ENCODE measurements at regions not wholly inside any gene's neighbourhood (a gene's known extent, or its start where the extent isn't known, plus 50 kb on each side); places are given as distances from the start of the nearest gene placed in this dataset.
"Not testable (repeated sequence)": the region's sequence is repeated elsewhere in the genome, so short reads cannot be mapped to it uniquely, and the experiment has no call there.

- H3K27me3 ChIP-seq (ENCODE audit: control insufficient read depth, insufficient read depth, low read length, poor library complexity, severe bottlenecking); H3K9ac ChIP-seq (ENCODE audit: extremely low read depth, low read length, poor library complexity, severe bottlenecking); H3K4me3 ChIP-seq (ENCODE audit: low read length); H3K27ac Mint-ChIP-seq; H3K36me3 Mint-ChIP-seq (ENCODE audit: low read depth); H3K4me1 Mint-ChIP-seq; H3K27ac ChIP-seq (ENCODE audit: low read depth, low read length); H3K9me3 ChIP-seq (ENCODE audit: control insufficient read depth, low read length); H3K4me3 Mint-ChIP-seq; H3K27me3 Mint-ChIP-seq (ENCODE audit: insufficient read depth); H3K4me1 ChIP-seq (ENCODE audit: control insufficient read depth, insufficient read depth, low read length); DNase-seq; H3K36me3 ChIP-seq (ENCODE audit: control insufficient read depth, insufficient read depth, low read length): not testable (repeated sequence)
- 96% methylated on average over 10 of the region's 21 CpGs; no CpG with 5 or more reads in 1 of the 2 experiments for WGBS, 2 experiments (ENCODE audit: insufficient coverage in 1 of 2, insufficient read length in 1 of 2)
- H3K9me3 Mint-ChIP-seq, result peaks cover 55% of the 10 kb centered on the region
Measured at GRCh38 chrX:149420566-149420965, 84.5 kb downstream of the IDS start.

DNA sequence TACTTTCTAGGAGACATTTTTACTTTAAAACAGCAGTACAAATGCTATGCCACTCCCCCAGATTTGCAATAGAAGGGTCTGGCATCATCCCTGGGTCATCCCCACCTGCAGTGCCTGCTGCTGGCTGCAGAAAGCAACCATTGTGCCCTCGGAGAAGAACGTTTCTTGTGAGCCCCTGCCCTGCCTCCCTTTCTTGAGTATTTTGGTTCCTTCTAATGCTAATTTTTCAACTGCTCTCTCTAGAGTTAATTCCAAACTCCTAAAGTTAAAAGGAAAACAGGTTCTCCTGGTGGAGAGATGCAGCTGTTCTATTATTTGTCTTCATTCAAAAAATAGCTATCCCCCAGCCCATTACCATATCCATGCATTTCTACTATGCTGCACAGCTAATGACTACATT is 107.1 kb downstream of the IDS start:
- Histone ChIP-seq H3K36me3 (ENCODE audit: control insufficient read depth, insufficient read depth, low read length) (no peaks in the 10 kb centered on the region), H3K27ac (ENCODE audit: low read depth, low read length) (no peak overlapping the region), H3K9me3 (ENCODE audit: control insufficient read depth, low read length) (no peaks in the 10 kb centered on the region), H3K9ac (ENCODE audit: extremely low read depth, low read length, poor library complexity, severe bottlenecking) (no peak overlapping the region), H3K27me3 (ENCODE audit: control insufficient read depth, insufficient read depth, low read length, poor library complexity, severe bottlenecking) (no peaks in the 10 kb centered on the region), H3K4me1 (ENCODE audit: control insufficient read depth, insufficient read depth, low read length) (no peaks in the 10 kb centered on the region), H3K4me3 (ENCODE audit: low read length) (no peak overlapping the region)
- no peak overlapping the region for H3K4me3 Mint-ChIP-seq
- no peak for TF ChIP-seq CTCF (conservative IDR thresholded peaks at IDR 0.05)
- peaks cover 44% of the 10 kb centered on the region for H3K9me3 Mint-ChIP-seq
- H3K27me3 Mint-ChIP-seq (ENCODE audit: insufficient read depth), result no peaks in the 10 kb centered on the region
- no peaks in the 10 kb centered on the region for H3K4me1 Mint-ChIP-seq
- no peak overlapping the region for H3K27ac Mint-ChIP-seq
- DNase-seq, result peak; percentile 54
- H3K36me3 Mint-ChIP-seq (ENCODE audit: low read depth), result no peaks in the 10 kb centered on the region
- 39% methylated on average over 2 of the region's 2 CpGs; no CpG with 5 or more reads in 1 of the 2 experiments for WGBS, 2 experiments (ENCODE audit: insufficient coverage in 1 of 2, insufficient read length in 1 of 2)

GRCh38 chrX:149392921-149393320 is 112.2 kb downstream of the IDS start:
- no peak for DNase-seq
- H3K27ac ChIP-seq (ENCODE audit: low read depth, low read length), result no peak overlapping the region
- Mint-ChIP-seq H3K4me1 (no peaks in the 10 kb centered on the region), H3K9me3 (peaks cover 48% of the 10 kb centered on the region), H3K4me3 (no peak overlapping the region), H3K27me3 (ENCODE audit: insufficient read depth) (no peaks in the 10 kb centered on the region), H3K27ac (no peak overlapping the region), H3K36me3 (ENCODE audit: low read depth) (no peaks in the 10 kb centered on the region)
- no peaks in the 10 kb centered on the region for H3K27me3 ChIP-seq (ENCODE audit: control insufficient read depth, insufficient read depth, low read length, poor library complexity, severe bottlenecking)
- no peak for TF ChIP-seq CTCF (conservative IDR thresholded peaks at IDR 0.05)
- H3K9ac ChIP-seq (ENCODE audit: extremely low read depth, low read length, poor library complexity, severe bottlenecking), result no peak overlapping the region
- H3K4me1 ChIP-seq (ENCODE audit: control insufficient read depth, insufficient read depth, low read length), result no peaks in the 10 kb centered on the region
- H3K36me3 ChIP-seq (ENCODE audit: control insufficient read depth, insufficient read depth, low read length), result no peaks in the 10 kb centered on the region
- H3K4me3 ChIP-seq (ENCODE audit: low read length), result no peak overlapping the region
- H3K9me3 ChIP-seq (ENCODE audit: control insufficient read depth, low read length), result no peaks in the 10 kb centered on the region

GRCh38 chrX:149383852-149384251 is 121.3 kb downstream of the IDS start:
- Mint-ChIP-seq H3K27me3 (ENCODE audit: insufficient read depth) (no peaks in the 10 kb centered on the region), H3K27ac (no peak overlapping the region), H3K4me3 (no peak overlapping the region), H3K4me1 (no peaks in the 10 kb centered on the region), H3K36me3 (ENCODE audit: low read depth) (no peaks in the 10 kb centered on the region), H3K9me3 (peaks cover 49% of the 10 kb centered on the region)
- Histone ChIP-seq H3K4me3 (ENCODE audit: low read length) (no peak overlapping the region), H3K27ac (ENCODE audit: low read depth, low read length) (no peak overlapping the region), H3K36me3 (ENCODE audit: control insufficient read depth, insufficient read depth, low read length) (no peaks in the 10 kb centered on the region), H3K9ac (ENCODE audit: extremely low read depth, low read length, poor library complexity, severe bottlenecking) (no peak overlapping the region), H3K9me3 (ENCODE audit: control insufficient read depth, low read length) (peaks cover 10% of the 10 kb centered on the region), H3K4me1 (ENCODE audit: control insufficient read depth, insufficient read depth, low read length) (no peaks in the 10 kb centered on the region), H3K27me3 (ENCODE audit: control insufficient read depth, insufficient read depth, low read length, poor library complexity, severe bottlenecking) (no peaks in the 10 kb centered on the region)
- no peak for DNase-seq
- no peak for TF ChIP-seq CTCF (conservative IDR thresholded peaks at IDR 0.05)
